Sigmoid colon (tissue), 3 donors: ENCODE measurements at regions not wholly inside any gene's neighbourhood (a gene's known extent, or its start where the extent isn't known, plus 50 kb on each side); places are given as distances from the start of the nearest gene placed in this dataset.

Experiments used
- POLR2A ChIP-seq, 2 donors: fragments of 450-650 bp; IDR thresholded peaks; one replicate each; pipeline ENCODE4 v1.6.1; 2016; ENCODE audit warnings: antibody characterized with exemption in 2 of 2, mild to moderate bottlenecking in 2 of 2, moderate library complexity in 2 of 2
- TF ChIP-seq, protein P1 (sequence below), 4 experiments: fragments of 450-650 bp in 3 of 4; fragments of 200-600 bp in 1 of 4; IDR thresholded peaks; one replicate each; pipeline ENCODE4 v1.5.1; 2016 to 2019; ENCODE audit warnings: antibody characterized with exemption in 4 of 4, mild to moderate bottlenecking in 3 of 4, moderate library complexity in 2 of 4

DNA sequence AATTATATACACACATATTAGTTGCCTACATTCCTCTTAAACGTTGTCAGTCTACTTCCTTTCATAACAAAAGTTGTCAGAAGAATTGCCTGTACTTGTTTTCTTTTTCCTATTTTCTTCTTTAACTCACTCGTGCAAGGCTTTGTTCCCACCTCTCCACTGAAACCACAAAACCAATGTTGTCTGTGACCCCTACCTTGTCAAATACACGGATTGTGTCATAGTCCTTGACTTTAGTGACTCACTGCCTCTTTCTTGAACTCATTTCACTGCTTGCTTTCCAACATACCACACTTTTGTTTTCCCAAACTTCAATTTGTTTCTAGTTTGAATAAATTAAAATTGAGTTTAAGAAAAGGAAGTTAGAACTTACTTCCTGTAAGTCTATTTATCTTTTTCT, 283.9 kb upstream of the AGA start:
- TF ChIP-seq POLR2A (IDR thresholded peaks at IDR 0.05), result no peak
- TF ChIP-seq, protein P1, sequence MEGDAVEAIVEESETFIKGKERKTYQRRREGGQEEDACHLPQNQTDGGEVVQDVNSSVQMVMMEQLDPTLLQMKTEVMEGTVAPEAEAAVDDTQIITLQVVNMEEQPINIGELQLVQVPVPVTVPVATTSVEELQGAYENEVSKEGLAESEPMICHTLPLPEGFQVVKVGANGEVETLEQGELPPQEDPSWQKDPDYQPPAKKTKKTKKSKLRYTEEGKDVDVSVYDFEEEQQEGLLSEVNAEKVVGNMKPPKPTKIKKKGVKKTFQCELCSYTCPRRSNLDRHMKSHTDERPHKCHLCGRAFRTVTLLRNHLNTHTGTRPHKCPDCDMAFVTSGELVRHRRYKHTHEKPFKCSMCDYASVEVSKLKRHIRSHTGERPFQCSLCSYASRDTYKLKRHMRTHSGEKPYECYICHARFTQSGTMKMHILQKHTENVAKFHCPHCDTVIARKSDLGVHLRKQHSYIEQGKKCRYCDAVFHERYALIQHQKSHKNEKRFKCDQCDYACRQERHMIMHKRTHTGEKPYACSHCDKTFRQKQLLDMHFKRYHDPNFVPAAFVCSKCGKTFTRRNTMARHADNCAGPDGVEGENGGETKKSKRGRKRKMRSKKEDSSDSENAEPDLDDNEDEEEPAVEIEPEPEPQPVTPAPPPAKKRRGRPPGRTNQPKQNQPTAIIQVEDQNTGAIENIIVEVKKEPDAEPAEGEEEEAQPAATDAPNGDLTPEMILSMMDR (IDR thresholded peaks at IDR 0.05), result no peak
